ENCODE measurements at regions not wholly inside any gene's neighbourhood (a gene's known extent, or its start where the extent isn't known, plus 50 kb on each side); places are given as distances from the start of the nearest gene placed in this dataset.

GRCh38 chr18:37672001-37672400 lies 106.4 kb upstream of the CELF4 start:
- H3K9me3 ChIP-seq: no peaks in the 10 kb centered on the region
- H3K27ac ChIP-seq: no peak overlapping the region
- H3K4me3 ChIP-seq: no peak overlapping the region
- DNase-seq (ENCODE audit: low spot score in 2 of 2): no peak
- H3K4me1 ChIP-seq: no peaks in the 10 kb centered on the region
- H3K36me3 ChIP-seq: no peaks in the 10 kb centered on the region
- TF ChIP-seq POLR2A (IDR thresholded peaks at IDR 0.05) (no peak), EP300 (IDR thresholded peaks at IDR 0.05) (no peak), POLR2AphosphoS5 (IDR thresholded peaks at IDR 0.05) (no peak)
- TF ChIP-seq, protein P1, sequence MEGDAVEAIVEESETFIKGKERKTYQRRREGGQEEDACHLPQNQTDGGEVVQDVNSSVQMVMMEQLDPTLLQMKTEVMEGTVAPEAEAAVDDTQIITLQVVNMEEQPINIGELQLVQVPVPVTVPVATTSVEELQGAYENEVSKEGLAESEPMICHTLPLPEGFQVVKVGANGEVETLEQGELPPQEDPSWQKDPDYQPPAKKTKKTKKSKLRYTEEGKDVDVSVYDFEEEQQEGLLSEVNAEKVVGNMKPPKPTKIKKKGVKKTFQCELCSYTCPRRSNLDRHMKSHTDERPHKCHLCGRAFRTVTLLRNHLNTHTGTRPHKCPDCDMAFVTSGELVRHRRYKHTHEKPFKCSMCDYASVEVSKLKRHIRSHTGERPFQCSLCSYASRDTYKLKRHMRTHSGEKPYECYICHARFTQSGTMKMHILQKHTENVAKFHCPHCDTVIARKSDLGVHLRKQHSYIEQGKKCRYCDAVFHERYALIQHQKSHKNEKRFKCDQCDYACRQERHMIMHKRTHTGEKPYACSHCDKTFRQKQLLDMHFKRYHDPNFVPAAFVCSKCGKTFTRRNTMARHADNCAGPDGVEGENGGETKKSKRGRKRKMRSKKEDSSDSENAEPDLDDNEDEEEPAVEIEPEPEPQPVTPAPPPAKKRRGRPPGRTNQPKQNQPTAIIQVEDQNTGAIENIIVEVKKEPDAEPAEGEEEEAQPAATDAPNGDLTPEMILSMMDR (IDR thresholded peaks at IDR 0.05): no peak
- WGBS: 82% methylated on average over 2 of the region's 2 CpGs
- no peaks in the 10 kb centered on the region for H3K27me3 ChIP-seq

DNA sequence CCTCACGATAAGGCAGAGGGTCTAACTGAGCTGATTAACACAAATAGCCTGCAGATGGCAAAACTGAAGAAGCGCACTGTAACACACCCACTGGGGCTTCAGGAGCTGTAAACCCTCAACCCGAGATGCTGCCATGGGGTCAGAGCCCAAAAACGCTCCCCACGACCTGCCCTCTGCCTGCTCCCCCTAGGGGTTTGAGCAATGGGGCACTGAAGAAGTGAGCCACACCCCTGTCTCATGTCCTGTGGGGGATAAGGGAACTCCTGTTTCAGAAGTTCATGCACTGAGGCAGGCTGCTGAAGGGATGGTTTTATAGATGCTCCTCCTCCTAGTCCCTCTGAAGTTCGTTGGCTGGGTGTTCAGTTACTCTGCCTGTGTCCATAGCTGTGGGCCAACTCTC lies 105.9 kb upstream of the CELF4 start:
- no peaks in the 10 kb centered on the region for H3K27me3 ChIP-seq
- 83% methylated on average over 5 of the region's 6 CpGs for WGBS
- H3K36me3 ChIP-seq: no peaks in the 10 kb centered on the region
- no peak for TF ChIP-seq EP300 (IDR thresholded peaks at IDR 0.05)
- TF ChIP-seq, protein P1 (IDR thresholded peaks at IDR 0.05): no peak
- no peak for TF ChIP-seq POLR2A (IDR thresholded peaks at IDR 0.05)
- TF ChIP-seq POLR2AphosphoS5 (IDR thresholded peaks at IDR 0.05): no peak
- no peaks in the 10 kb centered on the region for H3K9me3 ChIP-seq
- H3K27ac ChIP-seq: no peak overlapping the region
- no peak for DNase-seq (ENCODE audit: low spot score in 2 of 2)
- no peak overlapping the region for H3K4me3 ChIP-seq
- no peaks in the 10 kb centered on the region for H3K4me1 ChIP-seq

DNA sequence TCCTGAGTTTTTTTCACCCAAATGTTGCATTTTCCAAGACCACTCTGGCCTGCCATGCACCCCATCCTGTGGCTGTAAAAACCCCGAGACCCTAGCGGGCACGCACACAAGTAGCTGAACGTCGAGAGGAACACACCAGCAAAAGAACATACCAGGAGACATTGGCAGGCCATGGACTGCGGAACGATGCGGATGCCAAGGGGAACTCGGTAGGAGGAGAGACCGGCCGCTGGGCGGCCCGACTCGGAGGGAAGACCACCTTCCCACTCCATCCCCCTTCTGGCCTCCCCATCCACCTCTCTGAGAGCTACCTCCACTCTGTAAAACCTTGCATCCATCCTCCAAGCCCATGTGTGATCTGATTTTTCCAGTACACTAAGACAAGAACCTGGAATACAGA lies 105.5 kb upstream of the CELF4 start:
- no peak overlapping the region for H3K27ac ChIP-seq
- H3K4me1 ChIP-seq: no peaks in the 10 kb centered on the region
- H3K36me3 ChIP-seq: no peaks in the 10 kb centered on the region
- 95% methylated on average over 14 of the region's 14 CpGs for WGBS
- no peaks in the 10 kb centered on the region for H3K27me3 ChIP-seq
- no peak for DNase-seq (ENCODE audit: low spot score in 2 of 2)
- TF ChIP-seq EP300 (IDR thresholded peaks at IDR 0.05) (no peak), POLR2AphosphoS5 (IDR thresholded peaks at IDR 0.05) (no peak), POLR2A (IDR thresholded peaks at IDR 0.05) (no peak)
- TF ChIP-seq, protein P1 (IDR thresholded peaks at IDR 0.05): no peak
- no peak overlapping the region for H3K4me3 ChIP-seq
- no peaks in the 10 kb centered on the region for H3K9me3 ChIP-seq

DNA sequence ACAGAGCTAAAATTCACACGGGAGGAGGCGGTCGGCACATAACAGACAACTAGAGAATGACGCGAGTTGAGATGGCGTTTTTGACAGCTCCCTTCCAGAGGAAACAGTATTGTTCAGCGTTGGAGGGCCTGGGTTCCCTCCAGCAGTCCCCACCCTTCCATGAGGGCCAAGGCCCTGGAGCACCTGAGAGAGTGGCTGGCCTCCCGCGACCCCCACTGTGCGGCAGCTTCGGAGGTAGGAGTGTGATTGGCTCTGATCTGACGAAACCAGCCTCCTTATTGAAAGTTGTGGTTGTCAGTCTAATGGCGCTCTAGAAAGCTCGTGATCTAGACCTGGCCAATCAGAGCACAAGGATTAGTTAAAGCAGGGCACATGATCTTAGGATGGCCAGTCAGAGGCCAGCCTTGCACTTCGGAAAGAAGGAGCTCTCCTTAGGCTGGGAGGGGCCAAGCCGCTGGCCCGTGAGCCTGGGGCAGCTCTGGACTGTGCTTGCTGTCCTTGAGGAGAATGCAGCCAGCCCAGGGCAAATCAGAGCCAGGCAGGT lies 104.5 kb upstream of the CELF4 start:
- no peak overlapping the region for H3K4me3 ChIP-seq
- no peaks in the 10 kb centered on the region for H3K9me3 ChIP-seq
- no peak overlapping the region for H3K27ac ChIP-seq
- no peaks in the 10 kb centered on the region for H3K36me3 ChIP-seq
- no peaks in the 10 kb centered on the region for H3K27me3 ChIP-seq
- no peak for DNase-seq (ENCODE audit: low spot score in 2 of 2)
- TF ChIP-seq, protein P1 (IDR thresholded peaks at IDR 0.05): no peak
- TF ChIP-seq POLR2A (IDR thresholded peaks at IDR 0.05) (no peak), EP300 (IDR thresholded peaks at IDR 0.05) (no peak)
- WGBS: 96% methylated on average over 8 of the region's 17 CpGs
- H3K4me1 ChIP-seq: no peaks in the 10 kb centered on the region

GRCh38 chr18:37668971-37669747 lies 103.6 kb upstream of the CELF4 start:
- Histone ChIP-seq H3K36me3 (no peaks in the 10 kb centered on the region), H3K4me3 (no peak overlapping the region), H3K27me3 (no peaks in the 10 kb centered on the region), H3K9me3 (no peaks in the 10 kb centered on the region), H3K27ac (no peak overlapping the region), H3K4me1 (no peaks in the 10 kb centered on the region)
- TF ChIP-seq EP300 (IDR thresholded peaks at IDR 0.05): no peak
- no peak for TF ChIP-seq POLR2AphosphoS5 (IDR thresholded peaks at IDR 0.05)
- TF ChIP-seq, protein P1 (IDR thresholded peaks at IDR 0.05): no peak
- TF ChIP-seq POLR2A (IDR thresholded peaks at IDR 0.05): no peak
- DNase-seq (ENCODE audit: low spot score in 2 of 2): no peak
- WGBS: 72% methylated on average over 13 of the region's 15 CpGs
